CD4-positive, alpha-beta T cell treated with Interleukin-21 for 1 hour (primary cell): ENCODE measurements at regions not wholly inside any gene's neighbourhood (a gene's known extent, or its start where the extent isn't known, plus 50 kb on each side); places are given as distances from the start of the nearest gene placed in this dataset.

Experiments used
- DNase-seq: peaks from one replicate; pipeline ENCODE4 v3.0.0-alpha.2; 2020

- DNase-seq = no peak
These were observed 51.8 kb upstream of the NPAS2 start for GRCh38 chr2:100767810-100768806.
